Fibroblast of mammary gland (primary cell): ENCODE measurements at regions not wholly inside any gene's neighbourhood (a gene's known extent, or its start where the extent isn't known, plus 50 kb on each side); places are given as distances from the start of the nearest gene placed in this dataset.

Source experiments
- DNase-seq: peaks from one replicate; pipeline ENCODE4 v3.0.0-alpha.2; 2010; ENCODE audit warnings: low read depth
- H3K4me3 ChIP-seq: 2 replicates; pipeline ENCODE4 v1.5.1; 2011; ENCODE audit warnings: low read depth, mild to moderate bottlenecking, low read length, moderate library complexity; ENCODE audit not compliant: control insufficient read depth
- CTCF ChIP-seq: conservative IDR thresholded peaks from 2 replicates; pipeline ENCODE4 v1.5.1; 2011; ENCODE audit warnings: low read depth, low read length, inconsistent platforms; ENCODE audit not compliant: control insufficient read depth, insufficient read depth

- H3K4me3 ChIP-seq, result no peak overlapping the region
- DNase-seq, result no peak
- TF ChIP-seq CTCF, result no peak
Measured at GRCh38 chr4:60016971-60017370, 1183.2 kb upstream of the ADGRL3 start.

GRCh38 chr4:60019180-60019579, 1180.9 kb upstream of the ADGRL3 start:
- DNase-seq, result no peak
- TF ChIP-seq CTCF, result no peak
- no peak overlapping the region for H3K4me3 ChIP-seq

- H3K4me3 ChIP-seq, result no peak overlapping the region
- no peak for TF ChIP-seq CTCF
- no peak for DNase-seq
Measured at GRCh38 chr4:60019946-60020345, 1180.2 kb upstream of the ADGRL3 start.

- DNase-seq, result no peak
- no peak for TF ChIP-seq CTCF
- H3K4me3 ChIP-seq, result no peak overlapping the region
Measured at GRCh38 chr4:60020389-60020788, 1179.7 kb upstream of the ADGRL3 start.

- DNase-seq, result no peak
- TF ChIP-seq CTCF, result no peak
- no peak overlapping the region for H3K4me3 ChIP-seq
Measured at GRCh38 chr4:60033826-60034225, 1166.3 kb upstream of the ADGRL3 start.

- no peak for DNase-seq
- H3K4me3 ChIP-seq, result no peak overlapping the region
- no peak for TF ChIP-seq CTCF
Measured at GRCh38 chr4:60034361-60034760, 1165.8 kb upstream of the ADGRL3 start.

GRCh38 chr4:60039908-60040307, 1160.2 kb upstream of the ADGRL3 start:
- H3K4me3 ChIP-seq, result no peak overlapping the region
- no peak for DNase-seq
- no peak for TF ChIP-seq CTCF
